B cell (primary cell): ENCODE measurements at regions not wholly inside any gene's neighbourhood (a gene's known extent, or its start where the extent isn't known, plus 50 kb on each side); places are given as distances from the start of the nearest gene placed in this dataset.

Experiments
- ATAC-seq: fragments of 200-7000 bp; cut with Tn5 transposase; one replicate; pipeline ENCODE4 v1.10.0; 2021; ENCODE audit warnings: low read depth, mild to moderate bottlenecking, moderate number of reproducible peaks, moderate library complexity
- CTCF ChIA-PET: fragments of 350-600 bp; sonication (Branson Sonifier 250); formaldehyde crosslinking; loops from one replicate; lab custom pipeline; 2021; ENCODE audit warnings: antibody characterized with exemption, inconsistent platforms; lab: Charles Lee
- POLR2A ChIA-PET: fragments of 350-600 bp; sonication (Branson Sonifier 250); formaldehyde crosslinking; loops from one replicate; lab custom pipeline; 2021; ENCODE audit warnings: antibody characterized with exemption; lab: Charles Lee
- DNase-seq: peaks from one replicate; pipeline ENCODE4 v3.0.0; 2013
- H2AFZ ChIP-seq: 2 replicates; pipeline ENCODE4 v1.6.1; 2012; ENCODE audit warnings: mild to moderate bottlenecking, low read depth, low read length; ENCODE audit not compliant: insufficient read depth, poor library complexity, severe bottlenecking
- H3K27ac ChIP-seq, 2 donors: 1 replicate in 1 of 2; 2 replicates in 1 of 2; pipeline ENCODE4 v1.5.1; 2012 to 2013; ENCODE audit warnings: low read length in 2 of 2, mild to moderate bottlenecking in 2 of 2, moderate library complexity in 1 of 2
- H3K27me3 ChIP-seq, 4 experiments: fragments of 200-600 bp in 1 of 4; sonication (generic) in 1 of 4; replicated peaks in 1 of 4; 1 replicate in 2 of 4; 2 replicates in 2 of 4; pipeline versions ENCODE4 v1.6.1 to v1.7.0; 2013 to 2016; ENCODE audit warnings: low read length in 3 of 4, mild to moderate bottlenecking in 2 of 4, mixed read lengths in 1 of 4, moderate library complexity in 1 of 4; ENCODE audit not compliant: insufficient read depth in 4 of 4, control insufficient read depth in 3 of 4; ENCODE audit errors: control extremely low read depth in 1 of 4
- H3K36me3 ChIP-seq, 2 experiments: replicated peaks in 1 of 2; 1 replicate in 1 of 2; 2 replicates in 1 of 2; pipeline versions ENCODE4 v1.6.1 to v1.7.1; 2013; ENCODE audit warnings: low read length in 1 of 2; ENCODE audit not compliant: insufficient read depth in 2 of 2, control insufficient read depth in 1 of 2; ENCODE audit errors: control extremely low read depth in 1 of 2, extremely low read depth in 1 of 2
- H3K4me1 ChIP-seq, 2 donors: fragments of 200-600 bp in 1 of 2; sonication (generic) in 1 of 2; 1 replicate in 1 of 2; 2 replicates in 1 of 2; pipeline versions ENCODE4 v1.5.1 to v1.6.1; 2013 to 2017; ENCODE audit warnings: low read length in 2 of 2; ENCODE audit not compliant: control insufficient read depth in 2 of 2, insufficient read depth in 2 of 2
- H3K4me2 ChIP-seq: replicated peaks from 2 replicates; pipeline ENCODE3; 2012; ENCODE audit warnings: mild to moderate bottlenecking, low read depth, low read length; ENCODE audit not compliant: poor library complexity, severe bottlenecking
- H3K4me3 ChIP-seq, 5 experiments: fragments of 200-600 bp in 1 of 5; sonication (generic) in 1 of 5; 1 replicate in 3 of 5; 2 replicates in 2 of 5; pipeline versions ENCODE4 v1.5.1 to v1.7.0; 2011 to 2016; ENCODE audit warnings: low read length in 4 of 5, mild to moderate bottlenecking in 4 of 5, low read depth in 2 of 5, control low read depth in 1 of 5, moderate library complexity in 1 of 5; ENCODE audit not compliant: insufficient read depth in 1 of 5; ENCODE audit errors: control extremely low read depth in 1 of 5, extremely low read depth in 1 of 5
- H3K79me2 ChIP-seq: fragments of 200-600 bp; sonication (generic); one replicate; pipeline ENCODE4 v1.6.0; 2016; ENCODE audit warnings: low read length; ENCODE audit not compliant: control insufficient read depth, insufficient read depth
- H3K9ac ChIP-seq: fragments of 200-600 bp; sonication (generic); 2 replicates; pipeline ENCODE4 v1.6.1; 2017; ENCODE audit warnings: mild to moderate bottlenecking, low read length, moderate library complexity
- H3K9me3 ChIP-seq, 3 donors: one replicate each; pipeline versions ENCODE4 v1.6.1 to v1.7.1; 2013; ENCODE audit warnings: low read length in 2 of 3; ENCODE audit not compliant: control insufficient read depth in 2 of 3, insufficient read depth in 1 of 3; ENCODE audit errors: control extremely low read depth in 1 of 3
- H4K20me1 ChIP-seq: 2 replicates; pipeline ENCODE4 v1.6.0; 2012; ENCODE audit warnings: mild to moderate bottlenecking, low read length; ENCODE audit not compliant: insufficient read depth, control insufficient read depth, poor library complexity, severe bottlenecking
- H3K27ac Mint-ChIP-seq: one replicate; pipeline ENCODE4 v1.8.0; 2021; ENCODE audit warnings: mixed read lengths
- H3K27me3 Mint-ChIP-seq: one replicate; pipeline ENCODE4 v1.8.0; 2021; ENCODE audit warnings: mixed read lengths
- H3K4me1 Mint-ChIP-seq: one replicate; pipeline ENCODE4 v1.8.0; 2021; ENCODE audit warnings: mixed read lengths
- H3K4me3 Mint-ChIP-seq: one replicate; pipeline ENCODE4 v1.8.0; 2021; ENCODE audit warnings: mixed read lengths
- H3K9me3 Mint-ChIP-seq: one replicate; pipeline ENCODE4 v1.8.0; 2022; ENCODE audit warnings: mixed read lengths; ENCODE audit not compliant: insufficient read depth
- CTCF ChIP-seq: fragments of 200-600 bp; IDR thresholded peaks from one replicate; pipeline ENCODE4 v1.8.0; 2022; ENCODE audit warnings: antibody characterized with exemption, mild to moderate bottlenecking
- EZH2 ChIP-seq: IDR thresholded peaks from 2 replicates; pipeline ENCODE4 v1.6.1; 2012; ENCODE audit warnings: borderline replicate concordance, low read depth, mild to moderate bottlenecking, moderate library complexity, low read length; ENCODE audit not compliant: insufficient read depth, poor library complexity, severe bottlenecking
- WGBS: methylation state at CpG from one replicate; pipeline ENCODE4 v1.1.5; 2013; ENCODE audit warnings: missing lambda C conversion rate; ENCODE audit not compliant: insufficient coverage; 5-methylcytosine and 5-hydroxymethylcytosine counted together
- intact Hi-C: fragments of 100-400 bp; cut with micrococcal nuclease; formaldehyde crosslinking; loops from one replicate; pipeline ENCODE4 v1.10.0; 2022

GRCh38 chr2:33770023-33770422, 170.9 kb upstream of the FAM98A start:
- Mint-ChIP-seq H3K4me3 (no peak overlapping the region), H3K4me1 (no peaks in the 10 kb centered on the region), H3K27me3 (no peaks in the 10 kb centered on the region), H3K27ac (no peak overlapping the region), H3K9me3 (no peaks in the 10 kb centered on the region)
- intact Hi-C loops, result no loop called here
- DNase-seq (no peak), ATAC-seq (no peak)
- no peak overlapping the region for H3K4me3 ChIP-seq
- POLR2A ChIA-PET, result no interaction called here
- H2AFZ ChIP-seq, result no peak overlapping the region
- no peaks in the 10 kb centered on the region for H3K36me3 ChIP-seq
- no peak for TF ChIP-seq EZH2
- TF ChIP-seq CTCF, result no peak
- no peaks in the 10 kb centered on the region for H3K4me1 ChIP-seq
- H4K20me1 ChIP-seq, result no peaks in the 10 kb centered on the region
- CTCF ChIA-PET, result no interaction called here
- peaks cover 0 to under 1% (median 0%) of the 10 kb centered on the region in 3 donors for H3K9me3 ChIP-seq
- no peaks in the 10 kb centered on the region for H3K79me2 ChIP-seq
- no peak overlapping the region for H3K27ac ChIP-seq
- no peak overlapping the region for H3K4me2 ChIP-seq
- H3K27me3 ChIP-seq, result no peaks in the 10 kb centered on the region
- H3K9ac ChIP-seq, result no peak overlapping the region
- 80% methylated on average over 2 of the region's 2 CpGs for WGBS

GRCh38 chr2:33766175-33766574, 167.1 kb upstream of the FAM98A start:
- TF ChIP-seq CTCF, result no peak
- no peak for TF ChIP-seq EZH2
- Histone ChIP-seq H3K27me3 (no peaks in the 10 kb centered on the region), H2AFZ (no peak overlapping the region), H3K79me2 (no peaks in the 10 kb centered on the region), H3K4me1 (no peaks in the 10 kb centered on the region), H3K36me3 (no peaks in the 10 kb centered on the region), H3K27ac (no peak overlapping the region), H4K20me1 (no peaks in the 10 kb centered on the region), H3K9me3 (peaks cover 0 to 7% (median 0%) of the 10 kb centered on the region in 3 donors), H3K4me3 (no peak overlapping the region), H3K9ac (no peak overlapping the region), H3K4me2 (no peak overlapping the region)
- Mint-ChIP-seq H3K27me3 (no peaks in the 10 kb centered on the region), H3K9me3 (no peaks in the 10 kb centered on the region), H3K27ac (no peak overlapping the region), H3K4me3 (no peak overlapping the region), H3K4me1 (no peaks in the 10 kb centered on the region)
- intact Hi-C loops, result no loop called here
- ATAC-seq, result no peak
- WGBS, result 90% methylated on average over 3 of the region's 4 CpGs
- ChIA-PET POLR2A (no interaction called here), CTCF (no interaction called here)
- DNase-seq, result no peak
